ENCODE measurements at regions not wholly inside any gene's neighbourhood (a gene's known extent, or its start where the extent isn't known, plus 50 kb on each side); places are given as distances from the start of the nearest gene placed in this dataset.

GRCh38 chr20:40763646-40764295 is 74.7 kb upstream of the MAFB start:
- DNase-seq = no peak
- H3K36me3 ChIP-seq (replicated peaks; ENCODE audit: control insufficient read depth, insufficient read depth, low read length) = no peaks in the 10 kb centered on the region
- H3K27me3 ChIP-seq (ENCODE audit: control insufficient read depth, insufficient read depth, low read length) = no peaks in the 10 kb centered on the region
- no peak overlapping the region for H3K4me3 ChIP-seq (ENCODE audit: insufficient read depth, low read depth, low read length)

DNA sequence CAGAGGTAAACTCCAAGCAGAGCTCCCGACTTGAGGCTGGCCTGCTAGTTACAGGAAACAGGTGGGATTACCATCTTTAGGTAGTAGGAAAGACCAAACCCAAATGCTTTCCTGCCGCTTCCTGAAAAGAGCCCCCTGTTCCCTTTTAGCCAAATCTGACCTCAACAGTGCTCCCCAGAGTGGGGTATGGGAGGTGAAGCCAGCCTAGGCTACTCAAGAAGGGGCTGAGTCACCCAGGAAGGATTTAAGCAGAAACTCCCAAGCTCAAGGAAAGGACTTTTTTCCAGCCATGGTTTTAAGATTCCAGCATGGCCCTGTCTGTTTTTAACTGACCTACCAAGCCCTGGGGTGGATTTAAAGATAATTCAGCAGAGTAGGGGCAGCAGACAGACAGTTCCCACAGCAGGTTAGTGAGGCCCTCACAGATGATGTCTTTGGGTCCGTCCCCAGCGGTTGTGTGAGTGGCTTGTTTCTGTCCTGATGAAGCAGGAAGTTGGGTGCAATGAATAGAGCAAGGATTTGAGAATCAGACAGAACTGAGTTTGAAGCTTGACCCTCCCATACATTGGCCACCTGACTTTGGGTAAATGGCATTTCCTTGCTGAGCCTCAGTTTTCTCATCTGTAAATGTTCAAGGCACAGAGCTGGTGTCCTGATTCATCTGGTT is 76.9 kb upstream of the MAFB start:
- DNase-seq = no peak
- H3K27me3 ChIP-seq (ENCODE audit: control insufficient read depth, insufficient read depth, low read length) = no peaks in the 10 kb centered on the region
- H3K36me3 ChIP-seq (replicated peaks; ENCODE audit: control insufficient read depth, insufficient read depth, low read length) = no peaks in the 10 kb centered on the region
- H3K4me3 ChIP-seq (ENCODE audit: insufficient read depth, low read depth, low read length) = no peak overlapping the region

- Histone ChIP-seq H3K4me3 (ENCODE audit: insufficient read depth, low read depth, low read length) (no peak overlapping the region), H3K36me3 (replicated peaks; ENCODE audit: control insufficient read depth, insufficient read depth, low read length) (no peaks in the 10 kb centered on the region), H3K27me3 (ENCODE audit: control insufficient read depth, insufficient read depth, low read length) (no peaks in the 10 kb centered on the region)
- no peak for DNase-seq
These were observed 78.0 kb upstream of the MAFB start for GRCh38 chr20:40766790-40767614.

- no peak overlapping the region for H3K4me3 ChIP-seq (ENCODE audit: insufficient read depth, low read depth, low read length)
- H3K36me3 ChIP-seq (replicated peaks; ENCODE audit: control insufficient read depth, insufficient read depth, low read length) = no peaks in the 10 kb centered on the region
- no peak for DNase-seq
- H3K27me3 ChIP-seq (ENCODE audit: control insufficient read depth, insufficient read depth, low read length) = no peaks in the 10 kb centered on the region
These were observed 78.5 kb upstream of the MAFB start for GRCh38 chr20:40767615-40767924.

DNA sequence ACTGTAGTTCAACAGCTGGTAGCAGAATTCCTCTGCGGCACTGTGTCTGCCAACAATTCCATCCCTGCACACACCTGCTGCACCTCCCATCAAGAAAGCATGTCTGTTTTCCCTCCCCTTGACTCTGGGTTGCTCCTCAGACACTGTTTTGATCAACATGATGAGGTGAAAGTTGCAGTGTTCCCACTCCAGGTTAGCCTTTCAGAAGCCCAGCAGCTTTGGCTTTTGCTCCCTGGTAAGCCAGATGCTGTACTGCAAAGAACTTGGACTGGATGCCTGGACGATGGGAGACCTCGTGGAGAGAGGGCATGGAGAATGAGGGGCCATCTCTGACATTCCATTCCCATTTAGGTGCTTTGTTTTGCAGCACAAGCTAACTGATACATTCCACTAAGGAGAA is 79.1 kb upstream of the MAFB start:
- no peak overlapping the region for H3K4me3 ChIP-seq (ENCODE audit: insufficient read depth, low read depth, low read length)
- no peaks in the 10 kb centered on the region for H3K36me3 ChIP-seq (replicated peaks; ENCODE audit: control insufficient read depth, insufficient read depth, low read length)
- no peaks in the 10 kb centered on the region for H3K27me3 ChIP-seq (ENCODE audit: control insufficient read depth, insufficient read depth, low read length)
- no peak for DNase-seq

GRCh38 chr20:40769677-40770285 is 80.7 kb upstream of the MAFB start:
- DNase-seq = no peak
- no peak overlapping the region for H3K4me3 ChIP-seq (ENCODE audit: insufficient read depth, low read depth, low read length)
- H3K27me3 ChIP-seq (ENCODE audit: control insufficient read depth, insufficient read depth, low read length) = no peaks in the 10 kb centered on the region
- H3K36me3 ChIP-seq (replicated peaks; ENCODE audit: control insufficient read depth, insufficient read depth, low read length) = no peaks in the 10 kb centered on the region

GRCh38 chr20:40770564-40771307 is 81.7 kb upstream of the MAFB start:
- H3K4me3 ChIP-seq (ENCODE audit: insufficient read depth, low read depth, low read length) = no peak overlapping the region
- H3K27me3 ChIP-seq (ENCODE audit: control insufficient read depth, insufficient read depth, low read length) = no peaks in the 10 kb centered on the region
- H3K36me3 ChIP-seq (replicated peaks; ENCODE audit: control insufficient read depth, insufficient read depth, low read length) = no peaks in the 10 kb centered on the region
- no peak for DNase-seq

GRCh38 chr20:40771308-40771610 is 82.2 kb upstream of the MAFB start:
- H3K27me3 ChIP-seq (ENCODE audit: control insufficient read depth, insufficient read depth, low read length) = no peaks in the 10 kb centered on the region
- no peak overlapping the region for H3K4me3 ChIP-seq (ENCODE audit: insufficient read depth, low read depth, low read length)
- DNase-seq = no peak
- H3K36me3 ChIP-seq (replicated peaks; ENCODE audit: control insufficient read depth, insufficient read depth, low read length) = no peaks in the 10 kb centered on the region

GRCh38 chr20:40771848-40772511 is 82.9 kb upstream of the MAFB start:
- Histone ChIP-seq H3K36me3 (replicated peaks; ENCODE audit: control insufficient read depth, insufficient read depth, low read length) (no peaks in the 10 kb centered on the region), H3K27me3 (ENCODE audit: control insufficient read depth, insufficient read depth, low read length) (no peaks in the 10 kb centered on the region), H3K4me3 (ENCODE audit: insufficient read depth, low read depth, low read length) (no peak overlapping the region)
- no peak for DNase-seq

DNA sequence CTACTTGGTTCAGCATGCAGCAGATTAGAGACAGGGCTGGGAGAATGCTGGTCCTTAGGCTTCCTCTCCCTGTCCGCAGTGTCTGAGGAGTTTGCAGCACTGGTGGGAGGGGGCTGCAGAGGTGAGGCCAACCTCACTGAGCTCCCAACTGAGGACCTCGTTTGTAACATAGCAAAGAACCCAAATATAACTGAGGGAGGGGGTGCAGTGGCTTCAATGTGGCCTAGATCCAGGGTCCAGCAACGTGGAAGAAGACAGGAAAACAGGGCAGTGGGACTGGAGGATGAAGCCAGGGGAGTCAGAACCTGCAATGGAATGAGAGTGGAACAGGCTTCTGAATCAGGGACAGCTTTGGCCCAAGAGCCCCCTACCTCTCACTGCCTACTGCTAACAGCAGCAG is 84.3 kb upstream of the MAFB start:
- no peaks in the 10 kb centered on the region for H3K27me3 ChIP-seq (ENCODE audit: control insufficient read depth, insufficient read depth, low read length)
- DNase-seq = no peak
- H3K4me3 ChIP-seq (ENCODE audit: insufficient read depth, low read depth, low read length) = no peak overlapping the region
- H3K36me3 ChIP-seq (replicated peaks; ENCODE audit: control insufficient read depth, insufficient read depth, low read length) = no peaks in the 10 kb centered on the region

DNA sequence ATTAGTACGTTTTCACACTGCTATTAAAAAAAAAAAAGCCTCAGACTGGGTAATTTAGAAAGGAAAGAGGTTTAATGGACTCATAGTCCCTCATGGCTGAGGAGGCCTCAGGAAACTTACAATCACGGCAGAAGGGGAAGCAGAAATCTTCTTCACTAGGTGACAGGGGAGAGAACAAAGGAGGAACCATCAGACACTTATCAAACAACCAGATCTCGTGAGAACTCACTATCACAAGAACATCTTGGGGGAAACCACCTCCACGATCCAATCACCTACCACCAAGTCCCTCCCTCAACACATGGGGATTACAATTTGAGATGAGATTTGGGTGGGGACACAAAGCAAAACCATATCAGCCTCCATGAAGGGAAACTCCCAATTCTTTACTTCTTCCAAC is 85.2 kb upstream of the MAFB start:
- no peak for DNase-seq

DNA sequence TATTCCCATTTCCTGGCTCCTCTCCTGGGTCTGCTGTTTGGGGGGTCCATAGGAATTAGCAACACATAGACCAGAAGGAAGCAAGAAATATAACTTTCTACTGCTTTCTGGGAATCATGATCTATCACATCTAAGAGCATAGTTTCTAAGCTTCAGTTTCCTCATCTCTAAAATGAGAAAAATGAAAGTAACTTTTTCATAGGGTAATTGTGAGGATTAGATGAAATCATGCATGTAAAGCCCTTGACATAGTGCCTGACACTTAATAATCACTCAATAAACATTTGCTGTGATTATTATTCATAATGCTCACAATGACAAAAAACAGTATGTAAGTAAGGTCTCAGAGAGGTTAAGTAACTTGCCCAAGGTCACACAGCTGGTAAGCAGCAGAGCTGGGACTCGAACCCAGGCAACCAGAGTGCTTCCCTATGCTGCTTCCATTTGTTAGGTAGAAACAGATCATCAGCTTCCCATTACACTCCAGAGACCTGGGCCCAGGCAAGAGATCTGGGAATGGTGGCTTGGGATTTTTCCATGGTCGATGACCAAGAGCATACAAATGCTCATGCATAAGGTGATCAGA is 86.6 kb upstream of the MAFB start:
- DNase-seq = no peak
- no peaks in the 10 kb centered on the region for H3K27me3 ChIP-seq (ENCODE audit: control insufficient read depth, insufficient read depth, low read length)
- H3K36me3 ChIP-seq (replicated peaks; ENCODE audit: control insufficient read depth, insufficient read depth, low read length) = no peaks in the 10 kb centered on the region
- no peak overlapping the region for H3K4me3 ChIP-seq (ENCODE audit: insufficient read depth, low read depth, low read length)

More for the DNA sequence above, 85.2 kb upstream of the MAFB start:
- Histone ChIP-seq H3K4me3 (ENCODE audit: insufficient read depth, low read depth, low read length) (no peak overlapping the region), H3K36me3 (replicated peaks; ENCODE audit: control insufficient read depth, insufficient read depth, low read length) (no peaks in the 10 kb centered on the region), H3K27me3 (ENCODE audit: control insufficient read depth, insufficient read depth, low read length) (no peaks in the 10 kb centered on the region)

- peak; percentile 31 for DNase-seq
- Histone ChIP-seq H3K27me3 (ENCODE audit: control insufficient read depth, insufficient read depth, low read length) (no peaks in the 10 kb centered on the region), H3K4me3 (ENCODE audit: insufficient read depth, low read depth, low read length) (no peak overlapping the region), H3K36me3 (replicated peaks; ENCODE audit: control insufficient read depth, insufficient read depth, low read length) (no peaks in the 10 kb centered on the region)
These were observed 87.7 kb upstream of the MAFB start for GRCh38 chr20:40776466-40777457.
